GM12875 (cell line): ENCODE measurements at regions not wholly inside any gene's neighbourhood (a gene's known extent, or its start where the extent isn't known, plus 50 kb on each side); places are given as distances from the start of the nearest gene placed in this dataset.

ENCODE experiments used
- H3K4me3 ChIP-seq: one replicate; pipeline ENCODE4 v1.5.1; 2011; ENCODE audit warnings: low read depth, low read length, control low read depth
- TF ChIP-seq, protein P1 (sequence below): IDR thresholded peaks from 2 replicates; pipeline ENCODE4 v1.5.1; 2011; ENCODE audit warnings: low read depth, mild to moderate bottlenecking, control low read depth, inconsistent platforms, low read length, moderate library complexity, borderline replicate concordance; ENCODE audit not compliant: insufficient read depth

DNA sequence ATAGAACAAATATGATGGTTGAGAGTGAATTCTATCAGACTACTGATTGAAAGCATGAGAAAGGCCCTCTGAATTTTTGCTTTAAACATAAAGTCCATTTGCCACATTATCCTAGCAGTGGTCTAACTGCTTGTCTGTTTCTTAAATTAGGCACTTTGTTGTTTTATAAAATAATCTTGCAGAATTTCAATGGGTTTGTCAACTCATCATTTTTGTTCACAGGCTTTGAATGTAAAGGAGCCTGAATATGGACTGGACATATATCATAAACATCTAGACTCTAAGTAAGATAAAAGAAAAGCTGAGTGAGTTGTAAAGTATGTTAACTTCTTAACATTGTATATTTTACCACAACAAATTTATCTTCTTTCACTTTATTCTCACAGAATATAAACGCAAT, 845.9 kb downstream of the SUCLG1 start:
- H3K4me3 ChIP-seq, result no peak overlapping the region
- TF ChIP-seq, protein P1, sequence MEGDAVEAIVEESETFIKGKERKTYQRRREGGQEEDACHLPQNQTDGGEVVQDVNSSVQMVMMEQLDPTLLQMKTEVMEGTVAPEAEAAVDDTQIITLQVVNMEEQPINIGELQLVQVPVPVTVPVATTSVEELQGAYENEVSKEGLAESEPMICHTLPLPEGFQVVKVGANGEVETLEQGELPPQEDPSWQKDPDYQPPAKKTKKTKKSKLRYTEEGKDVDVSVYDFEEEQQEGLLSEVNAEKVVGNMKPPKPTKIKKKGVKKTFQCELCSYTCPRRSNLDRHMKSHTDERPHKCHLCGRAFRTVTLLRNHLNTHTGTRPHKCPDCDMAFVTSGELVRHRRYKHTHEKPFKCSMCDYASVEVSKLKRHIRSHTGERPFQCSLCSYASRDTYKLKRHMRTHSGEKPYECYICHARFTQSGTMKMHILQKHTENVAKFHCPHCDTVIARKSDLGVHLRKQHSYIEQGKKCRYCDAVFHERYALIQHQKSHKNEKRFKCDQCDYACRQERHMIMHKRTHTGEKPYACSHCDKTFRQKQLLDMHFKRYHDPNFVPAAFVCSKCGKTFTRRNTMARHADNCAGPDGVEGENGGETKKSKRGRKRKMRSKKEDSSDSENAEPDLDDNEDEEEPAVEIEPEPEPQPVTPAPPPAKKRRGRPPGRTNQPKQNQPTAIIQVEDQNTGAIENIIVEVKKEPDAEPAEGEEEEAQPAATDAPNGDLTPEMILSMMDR, result no peak

DNA sequence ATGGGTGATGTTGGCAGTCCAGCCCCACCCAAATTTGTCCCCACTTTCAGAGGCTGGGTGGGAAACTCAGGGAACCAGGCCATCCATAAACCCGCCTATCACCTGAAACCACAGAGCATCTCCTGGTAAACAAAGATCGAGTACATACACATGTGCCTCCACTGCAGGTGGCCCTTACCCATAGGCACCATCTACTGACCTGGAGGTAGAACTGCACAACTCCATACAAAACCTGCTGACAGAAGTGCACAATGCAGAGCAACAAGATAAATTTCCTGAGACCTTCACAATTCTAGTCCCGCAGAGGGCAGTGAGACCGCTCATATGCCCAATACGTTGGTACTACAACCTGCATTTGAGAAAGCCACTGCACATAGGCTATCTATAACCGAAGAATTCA, 856.3 kb downstream of the SUCLG1 start:
- TF ChIP-seq, protein P1, result no peak

DNA sequence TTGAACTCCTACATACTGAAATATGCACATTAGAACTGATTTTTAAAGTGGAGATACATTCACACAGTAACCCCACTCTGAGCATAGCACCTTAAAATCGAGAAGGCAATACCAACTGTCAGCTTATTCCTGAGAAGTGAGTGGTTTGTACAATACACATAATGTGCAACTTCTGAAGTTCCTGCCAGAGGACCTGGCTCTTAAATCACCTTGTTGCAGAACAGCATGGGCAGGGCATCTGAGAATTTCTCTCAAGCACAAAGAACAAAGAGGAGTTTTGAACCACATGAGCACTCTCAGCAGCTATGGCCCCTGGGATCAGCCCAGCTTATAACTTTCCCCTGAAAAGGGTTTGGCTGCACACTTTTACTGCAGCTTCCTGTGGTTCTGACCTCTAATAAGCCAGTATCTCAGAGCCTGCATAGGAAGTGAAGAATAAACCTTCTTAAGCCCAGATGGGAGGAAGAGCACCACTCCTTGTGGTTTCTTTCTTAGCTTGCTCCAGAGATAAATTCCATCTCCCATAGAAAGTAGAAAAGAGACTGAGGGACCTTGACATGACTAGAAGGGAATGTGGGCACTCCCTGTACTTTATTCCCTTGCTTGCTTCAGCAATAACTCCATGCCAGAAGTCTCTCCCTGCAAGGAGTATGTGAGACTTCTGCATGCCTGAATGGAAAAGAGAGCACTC, 862.3 kb downstream of the SUCLG1 start:
- no peak overlapping the region for H3K4me3 ChIP-seq
- TF ChIP-seq, protein P1, result no peak

More for the DNA sequence above, 856.3 kb downstream of the SUCLG1 start:
- H3K4me3 ChIP-seq, result no peak overlapping the region

DNA sequence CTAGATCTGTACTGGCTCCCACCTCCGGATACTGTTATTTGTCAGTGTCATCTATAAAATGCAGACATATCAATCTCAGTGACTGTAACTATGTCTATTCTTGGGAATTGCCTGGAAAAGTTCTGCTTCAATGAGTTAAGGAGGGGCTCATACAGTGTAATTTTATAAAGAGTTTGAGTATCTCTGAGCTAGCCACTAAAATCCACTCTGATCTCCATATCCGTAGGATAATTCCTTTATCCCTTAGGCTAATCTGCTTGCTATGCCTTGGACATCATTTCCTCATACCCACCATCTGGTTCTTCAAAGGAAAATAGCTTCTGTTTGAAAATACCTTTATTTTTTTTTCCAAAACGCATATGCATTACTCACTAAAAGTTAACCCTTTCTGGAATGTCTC, 863.2 kb downstream of the SUCLG1 start:
- TF ChIP-seq, protein P1, result no peak
- no peak overlapping the region for H3K4me3 ChIP-seq

DNA sequence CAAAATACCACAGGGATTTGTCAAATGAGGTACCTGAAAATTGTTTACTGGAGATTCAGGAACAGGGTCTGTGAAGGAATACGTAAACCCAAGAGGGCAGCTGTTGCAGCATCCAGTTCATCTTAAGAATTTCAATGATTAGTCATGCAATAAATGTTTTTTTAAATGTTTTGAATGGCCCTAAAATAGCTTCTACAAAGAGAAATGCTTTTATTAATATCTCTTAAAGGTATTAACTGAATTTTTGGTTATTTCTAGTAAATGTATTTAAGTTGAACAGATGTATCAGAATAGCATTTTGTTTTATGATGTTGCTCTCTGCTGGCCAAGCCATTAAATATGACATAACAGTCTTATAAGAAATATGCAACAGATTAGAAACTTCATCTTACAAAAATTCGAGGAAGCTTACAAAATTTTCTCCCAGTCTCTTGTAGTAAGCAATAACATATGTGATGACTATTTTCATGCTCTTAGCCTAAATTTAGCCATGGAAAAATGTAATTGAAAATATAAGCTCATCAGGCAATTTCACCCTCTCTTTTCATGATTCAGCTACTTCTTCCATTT, 863.9 kb downstream of the SUCLG1 start:
- TF ChIP-seq, protein P1, result no peak
- no peak overlapping the region for H3K4me3 ChIP-seq

DNA sequence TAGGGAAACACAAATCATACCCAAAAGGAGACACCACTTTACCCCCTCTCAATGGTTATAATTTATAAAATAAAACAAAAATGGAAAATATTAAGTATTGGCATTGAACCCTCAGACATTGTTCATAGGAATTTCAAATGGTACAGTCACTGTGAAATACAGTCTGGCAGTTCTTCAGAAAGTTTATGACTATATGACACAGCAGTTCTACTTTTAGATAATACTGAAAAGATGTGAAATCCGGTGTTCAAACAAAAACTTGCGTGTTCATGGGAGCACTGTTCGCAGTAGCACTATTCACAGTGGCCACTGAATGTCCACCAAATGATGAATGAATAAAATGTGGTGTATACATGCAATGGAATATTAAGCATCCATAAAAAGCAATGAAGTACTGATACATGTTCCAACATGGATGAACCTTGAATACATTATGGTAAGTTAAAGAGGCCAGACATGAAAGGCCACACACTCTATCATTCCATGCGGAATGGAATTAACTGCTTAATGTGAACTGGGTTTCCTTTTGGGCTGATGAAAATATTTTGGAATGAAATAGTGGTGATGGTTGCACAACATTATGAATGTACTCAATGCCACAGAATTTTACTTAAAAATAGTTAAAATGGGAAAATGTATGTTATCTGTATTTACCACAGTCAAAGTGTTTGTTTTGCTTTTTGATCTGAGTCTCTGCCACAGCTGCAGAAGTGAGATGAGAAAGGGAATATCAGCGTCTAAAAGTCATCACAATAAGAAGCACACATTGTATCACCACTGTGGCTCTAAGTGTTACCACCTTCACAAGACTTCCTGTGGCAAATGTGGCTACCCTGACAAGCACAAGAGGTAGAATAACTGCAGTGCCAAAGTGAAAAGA, 864.6 kb downstream of the SUCLG1 start:
- no peak overlapping the region for H3K4me3 ChIP-seq

More for the DNA sequence above, 864.6 kb downstream of the SUCLG1 start:
- TF ChIP-seq, protein P1, result no peak
